Neutrophil (primary cell): ENCODE measurements at regions not wholly inside any gene's neighbourhood (a gene's known extent, or its start where the extent isn't known, plus 50 kb on each side); places are given as distances from the start of the nearest gene placed in this dataset.

ENCODE experiments used
- H3K27ac ChIP-seq: fragments of 200-600 bp; sonication (generic); 2 replicates; pipeline ENCODE4 v1.5.1; 2016; ENCODE audit warnings: mild to moderate bottlenecking, moderate library complexity
- H3K27me3 ChIP-seq: fragments of 200-600 bp; sonication (generic); 2 replicates; pipeline ENCODE4 v1.6.0; 2016; ENCODE audit warnings: mild to moderate bottlenecking
- H3K36me3 ChIP-seq: fragments of 200-600 bp; sonication (generic); 2 replicates; pipeline ENCODE4 v1.5.1; 2017
- H3K4me1 ChIP-seq, 2 experiments: fragments of 200-600 bp in 1 of 2; sonication (generic) in 1 of 2; 1 replicate in 1 of 2; 2 replicates in 1 of 2; pipeline versions ENCODE4 v1.5.1 to v1.6.1; 2013 to 2016; ENCODE audit warnings: low read depth in 1 of 2, low read length in 1 of 2, mild to moderate bottlenecking in 1 of 2, moderate library complexity in 1 of 2; ENCODE audit not compliant: control insufficient read depth in 1 of 2, insufficient read depth in 1 of 2
- H3K4me3 ChIP-seq, 2 experiments: fragments of 200-600 bp in 1 of 2; sonication (generic) in 1 of 2; 1 replicate in 1 of 2; 2 replicates in 1 of 2; pipeline ENCODE4 v1.5.1; 2013 to 2016; ENCODE audit warnings: low read depth in 1 of 2, low read length in 1 of 2, mild to moderate bottlenecking in 1 of 2, moderate library complexity in 1 of 2
- H3K9me3 ChIP-seq: fragments of 200-600 bp; sonication (generic); 2 replicates; pipeline ENCODE4 v1.5.1; 2016
- CTCF ChIP-seq: fragments of 200-600 bp; sonication (generic); IDR thresholded peaks from 2 replicates; pipeline ENCODE4 v1.5.1; 2016; ENCODE audit warnings: antibody characterized with exemption

- no peak for TF ChIP-seq CTCF
- Histone ChIP-seq H3K36me3 (no peaks in the 10 kb centered on the region), H3K27me3 (no peaks in the 10 kb centered on the region), H3K4me1 (no peaks in the 10 kb centered on the region), H3K9me3 (no peaks in the 10 kb centered on the region), H3K27ac (no peak overlapping the region), H3K4me3 (no peak overlapping the region)
Observed at GRCh38 chr6:91352321-91352720, 765.4 kb upstream of the MAP3K7 start.

- no peaks in the 10 kb centered on the region for H3K9me3 ChIP-seq
- H3K4me3 ChIP-seq = no peak overlapping the region
- H3K27me3 ChIP-seq = no peaks in the 10 kb centered on the region
- H3K4me1 ChIP-seq = no peaks in the 10 kb centered on the region
- H3K36me3 ChIP-seq = no peaks in the 10 kb centered on the region
- TF ChIP-seq CTCF = no peak
- no peak overlapping the region for H3K27ac ChIP-seq
Observed at GRCh38 chr6:91350146-91350908, 763.5 kb upstream of the MAP3K7 start.

GRCh38 chr6:91341473-91341872 lies 754.6 kb upstream of the MAP3K7 start:
- no peaks in the 10 kb centered on the region for H3K36me3 ChIP-seq
- no peak overlapping the region for H3K27ac ChIP-seq
- TF ChIP-seq CTCF = no peak

GRCh38 chr6:91340896-91341395 lies 754.1 kb upstream of the MAP3K7 start:
- Histone ChIP-seq H3K9me3 (no peaks in the 10 kb centered on the region), H3K4me3 (no peak overlapping the region), H3K36me3 (no peaks in the 10 kb centered on the region), H3K27me3 (no peaks in the 10 kb centered on the region), H3K4me1 (no peaks in the 10 kb centered on the region), H3K27ac (no peak overlapping the region)
- TF ChIP-seq CTCF = no peak

More at GRCh38 chr6:91341473-91341872, 754.6 kb upstream of the MAP3K7 start:
- Histone ChIP-seq H3K4me1 (no peaks in the 10 kb centered on the region), H3K4me3 (no peak overlapping the region), H3K9me3 (no peaks in the 10 kb centered on the region), H3K27me3 (no peaks in the 10 kb centered on the region)

GRCh38 chr6:91337967-91338366 lies 751.1 kb upstream of the MAP3K7 start:
- H3K27me3 ChIP-seq = no peaks in the 10 kb centered on the region
- H3K9me3 ChIP-seq = no peaks in the 10 kb centered on the region

More at GRCh38 chr6:91337967-91338366, 751.1 kb upstream of the MAP3K7 start:
- Histone ChIP-seq H3K4me1 (no peaks in the 10 kb centered on the region), H3K36me3 (no peaks in the 10 kb centered on the region), H3K27ac (no peak overlapping the region), H3K4me3 (no peak overlapping the region)
- TF ChIP-seq CTCF = no peak
